GM12891 (cell line): ENCODE measurements at regions not wholly inside any gene's neighbourhood (a gene's known extent, or its start where the extent isn't known, plus 50 kb on each side); places are given as distances from the start of the nearest gene placed in this dataset.

Source experiments
- POLR2A ChIP-seq: IDR thresholded peaks from 2 replicates; pipeline ENCODE4 v1.6.1; 2011; ENCODE audit warnings: low read depth, low read length, control low read depth
- POLR2AphosphoS5 ChIP-seq: IDR thresholded peaks from 2 replicates; pipeline ENCODE4 v1.6.1; 2011; ENCODE audit warnings: low read depth, low read length, control low read depth
- SPI1 ChIP-seq: IDR thresholded peaks from 2 replicates; pipeline ENCODE4 v1.6.1; 2011; ENCODE audit warnings: low read depth, low read length, control low read depth
- TAF1 ChIP-seq: IDR thresholded peaks from 2 replicates; pipeline ENCODE4 v1.6.1; 2011; ENCODE audit warnings: low read depth, low read length, control low read depth

GRCh38 chr14:42510071-42510470, 903.4 kb downstream of the LRFN5 start:
- no peak for TF ChIP-seq POLR2A
- TF ChIP-seq SPI1: no peak
- TF ChIP-seq TAF1: no peak
- no peak for TF ChIP-seq POLR2AphosphoS5
